Caki2 (cell line): ENCODE measurements at regions not wholly inside any gene's neighbourhood (a gene's known extent, or its start where the extent isn't known, plus 50 kb on each side); places are given as distances from the start of the nearest gene placed in this dataset.
"Not testable (repeated sequence)": the region's sequence is repeated elsewhere in the genome, so short reads cannot be mapped to it uniquely, and the experiment has no call there.

ENCODE experiments used
- DNase-seq: peaks from one replicate; pipeline ENCODE4 v3.0.0-alpha.2; 2015; ENCODE audit warnings: low read depth
- in situ Hi-C: cut with HindIII; loops from 2 replicates; pipeline ENCODE4 v1.10.0; 2016; ENCODE audit warnings: low sequenced_read_pairs, low pct_unique_long_range_greater_than_20kb, mixed read lengths

- in situ Hi-C loops, DNase-seq: not testable (repeated sequence)
Measured at GRCh38 chr3:22381564-22381963, 630.6 kb upstream of the ZNF385D start.

- no peak for DNase-seq
- in situ Hi-C loops: no loop called here
Measured at GRCh38 chr3:22383285-22383684, 632.3 kb upstream of the ZNF385D start.

GRCh38 chr3:22386107-22386506, 635.1 kb upstream of the ZNF385D start:
- DNase-seq: no peak
- in situ Hi-C loops: no loop called here

- in situ Hi-C loops: no loop called here
- DNase-seq: no peak
Measured at GRCh38 chr3:22392286-22392685, 641.3 kb upstream of the ZNF385D start.

- no peak for DNase-seq
- in situ Hi-C loops: no loop called here
Measured at GRCh38 chr3:22392859-22393258, 641.8 kb upstream of the ZNF385D start.

- DNase-seq: no peak
- in situ Hi-C loops: no loop called here
Measured at GRCh38 chr3:22399566-22399965, 648.6 kb upstream of the ZNF385D start.

- in situ Hi-C loops: no loop called here
- DNase-seq: no peak
Measured at GRCh38 chr3:22401499-22401898, 650.5 kb upstream of the ZNF385D start.

- DNase-seq: no peak
- in situ Hi-C loops: no loop called here
Measured at GRCh38 chr3:22414239-22414638, 663.2 kb upstream of the ZNF385D start.

- DNase-seq, in situ Hi-C loops: not testable (repeated sequence)
Measured at GRCh38 chr3:22416838-22417446, 665.9 kb upstream of the ZNF385D start.

- in situ Hi-C loops: no loop called here
- no peak for DNase-seq
Measured at GRCh38 chr3:22419261-22419660, 668.3 kb upstream of the ZNF385D start.

- DNase-seq: no peak
- in situ Hi-C loops: no loop called here
Measured at GRCh38 chr3:22421589-22421988, 670.6 kb upstream of the ZNF385D start.

GRCh38 chr3:22431334-22431733, 680.3 kb upstream of the ZNF385D start:
- DNase-seq: no peak
- in situ Hi-C loops: no loop called here

- DNase-seq: no peak
- in situ Hi-C loops: no loop called here
Measured at GRCh38 chr3:22439626-22440025, 688.6 kb upstream of the ZNF385D start.

- in situ Hi-C loops: no loop called here
- no peak for DNase-seq
Measured at GRCh38 chr3:22441711-22442110, 690.7 kb upstream of the ZNF385D start.

GRCh38 chr3:22443571-22444233, 692.7 kb upstream of the ZNF385D start:
- no peak for DNase-seq
- in situ Hi-C loops: no loop called here

GRCh38 chr3:22445336-22445735, 694.3 kb upstream of the ZNF385D start:
- DNase-seq, in situ Hi-C loops: not testable (repeated sequence)

GRCh38 chr3:22450786-22451400, 699.9 kb upstream of the ZNF385D start:
- DNase-seq: no peak
- in situ Hi-C loops: no loop called here

GRCh38 chr3:22451501-22451900, 700.5 kb upstream of the ZNF385D start:
- DNase-seq: no peak
- in situ Hi-C loops: no loop called here

GRCh38 chr3:22453906-22454535, 703.0 kb upstream of the ZNF385D start:
- in situ Hi-C loops: no loop called here
- no peak for DNase-seq
